HepG2 (cell line): ENCODE measurements at regions not wholly inside any gene's neighbourhood (a gene's known extent, or its start where the extent isn't known, plus 50 kb on each side); places are given as distances from the start of the nearest gene placed in this dataset.

Experiments used
- ATAC-seq: fragments of 200-7000 bp; cut with Tn5 transposase; 3 replicates; pipeline ENCODE4 v1.9.1; 2020; ENCODE audit warnings: mild to moderate bottlenecking, moderate library complexity
- BruUV-seq: library from RNA; stranded (reverse); fragments of 400-500 nt; replicated peaks from 2 replicates; lab custom pipeline; 2021; lab: Mats Ljungman, UMichigan
- CTCF ChIA-PET: fragments of 300-600 bp; formaldehyde crosslinking; extraction: SDS; loops from one replicate; lab custom pipeline; 2021; ENCODE audit warnings: low total read pairs, inconsistent platforms, low intra/inter-chr PET ratio; lab: Yijun Ruan, JAX
- POLR2A ChIA-PET: fragments of 350-600 bp; sonication (Branson Sonifier 250); formaldehyde crosslinking; loops from one replicate; lab custom pipeline; 2020; ENCODE audit warnings: antibody characterized with exemption, inconsistent platforms; lab: Yijun Ruan, JAX
- DNase-seq: peaks from one replicate; pipeline ENCODE4 v3.0.0-alpha.2; 2015; ENCODE audit warnings: low spot score
- FAIRE-seq: peaks from 3 replicates; lab custom pipeline; 2011; peaks lifted over from hg19 to GRCh38; lab: Jason Lieb, UNC
- H2AFZ ChIP-seq: one replicate; pipeline ENCODE4 v1.6.1; 2011; ENCODE audit warnings: low read length, inconsistent platforms
- H3K27ac ChIP-seq: fragments of 300-600 bp; 3 replicates; pipeline ENCODE4 v1.8.0; 2011; ENCODE audit warnings: mixed run types, mild to moderate bottlenecking, mixed read lengths, low read length, inconsistent platforms; ENCODE audit not compliant: insufficient read depth; ENCODE audit errors: extremely low read length
- H3K27me3 ChIP-seq, 2 experiments: fragments of 200-600 bp in 1 of 2; 2 replicates in 1 of 2; 3 replicates in 1 of 2; pipeline versions ENCODE4 v1.6.0 to v1.8.0; 2011; ENCODE audit warnings: low read length in 2 of 2, mild to moderate bottlenecking in 2 of 2, moderate library complexity in 2 of 2, inconsistent platforms in 1 of 2; ENCODE audit not compliant: insufficient read depth in 2 of 2, control insufficient read depth in 1 of 2
- H3K36me3 ChIP-seq, 2 experiments: fragments of 200-600 bp in 1 of 2; replicated peaks in 1 of 2; 2 replicates in 1 of 2; 3 replicates in 1 of 2; pipeline versions ENCODE4 v1.5.1 to v1.8.0; 2011; ENCODE audit warnings: low read length in 2 of 2, inconsistent platforms in 1 of 2; ENCODE audit not compliant: insufficient read depth in 2 of 2, control insufficient read depth in 1 of 2
- H3K4me1 ChIP-seq: 2 replicates; pipeline ENCODE4 v1.5.1; 2012; ENCODE audit warnings: low read length, inconsistent platforms; ENCODE audit not compliant: insufficient read depth
- H3K4me2 ChIP-seq: 2 replicates; pipeline ENCODE4 v1.6.0; 2011; ENCODE audit warnings: low read depth, low read length, inconsistent platforms
- H3K4me3 ChIP-seq, 3 experiments: fragments of 200-600 bp in 1 of 3; sonication (generic), shearing (Covaris generic) in 1 of 3; replicated peaks in 1 of 3; 2 replicates each; pipeline ENCODE4 v1.5.1; 2011 to 2016; ENCODE audit warnings: low read length in 3 of 3, inconsistent platforms in 2 of 3, low read depth in 2 of 3, mild to moderate bottlenecking in 2 of 3, control low read depth in 1 of 3, mixed read lengths in 1 of 3; ENCODE audit not compliant: insufficient read depth in 1 of 3
- H3K79me2 ChIP-seq: one replicate; pipeline ENCODE4 v1.6.1; 2011; ENCODE audit warnings: low read length, inconsistent platforms; ENCODE audit not compliant: insufficient read depth
- H3K9ac ChIP-seq: 2 replicates; pipeline ENCODE4 v1.6.0; 2011; ENCODE audit warnings: mild to moderate bottlenecking, low read depth, low read length, inconsistent platforms; ENCODE audit not compliant: insufficient read depth
- H3K9me3 ChIP-seq: 2 replicates; pipeline ENCODE4 v1.5.1; 2012; ENCODE audit warnings: mild to moderate bottlenecking, low read length
- H4K20me1 ChIP-seq: 2 replicates; pipeline ENCODE4 v1.6.0; 2011; ENCODE audit warnings: inconsistent platforms, mild to moderate bottlenecking, low read length, moderate library complexity; ENCODE audit not compliant: insufficient read depth
- FOXA1 ChIP-seq, 2 experiments: fragments of 450-650 bp in 1 of 2; sonication (generic) in 1 of 2; formaldehyde crosslinking in 1 of 2; IDR thresholded peaks; 2 replicates each; pipeline versions ENCODE4 v1.4.0 to v1.6.1; 2016 to 2020; ENCODE audit warnings: missing genetic modification reagents in 1 of 2
- KLF12 ChIP-seq: sonication (generic); formaldehyde crosslinking; IDR thresholded peaks from 2 replicates; pipeline ENCODE4 v1.4.0; 2020; ENCODE audit warnings: missing genetic modification reagents, borderline replicate concordance
- MAZ ChIP-seq, 2 experiments: sonication (generic) in 1 of 2; formaldehyde crosslinking in 1 of 2; IDR thresholded peaks; 2 replicates each; pipeline versions ENCODE4 v1.5.0 to v1.6.1; 2012 to 2020; ENCODE audit warnings: low read depth in 2 of 2, mild to moderate bottlenecking in 2 of 2, borderline replicate concordance in 1 of 2, improper control_type of control experiment in 1 of 2, low read length in 1 of 2, missing genetic modification reagents in 1 of 2, moderate library complexity in 1 of 2
- POLR2A ChIP-seq, 2 experiments: IDR thresholded peaks; 2 replicates each; pipeline ENCODE4 v1.6.1; 2011; ENCODE audit warnings: low read depth in 2 of 2, low read length in 2 of 2, mild to moderate bottlenecking in 1 of 2, moderate library complexity in 1 of 2; ENCODE audit not compliant: insufficient read depth in 1 of 2
- PRMT3 ChIP-seq: sonication (generic); formaldehyde crosslinking; IDR thresholded peaks from 2 replicates; pipeline ENCODE4 v1.8.1; 2022; ENCODE audit warnings: low read depth, mild to moderate bottlenecking, moderate library complexity, missing genetic modification reagents, borderline replicate concordance
- REST ChIP-seq, 2 experiments: IDR thresholded peaks; 2 replicates each; pipeline ENCODE4 v1.6.1; 2011 to 2012; ENCODE audit warnings: low read length in 2 of 2, borderline replicate concordance in 1 of 2, low read depth in 1 of 2, mild to moderate bottlenecking in 1 of 2, moderate library complexity in 1 of 2
- RNF2 ChIP-seq: fragments of 450-650 bp; conservative IDR thresholded peaks from 2 replicates; pipeline ENCODE4 v1.6.1; 2016; ENCODE audit warnings: low read depth
- RXRB ChIP-seq: IDR thresholded peaks from 2 replicates; pipeline ENCODE4 v1.6.1; 2016; ENCODE audit warnings: borderline replicate concordance, missing genetic modification reagents, missing compliant biosample characterization
- SMAD9 ChIP-seq: sonication (generic); formaldehyde crosslinking; IDR thresholded peaks from 2 replicates; pipeline ENCODE4 v1.5.1; 2020; ENCODE audit warnings: mild to moderate bottlenecking, missing genetic modification reagents
- ZNF567 ChIP-seq: sonication (generic); formaldehyde crosslinking; IDR thresholded peaks from 2 replicates; pipeline ENCODE4 v1.8.1; 2023; ENCODE audit warnings: mild to moderate bottlenecking, missing genetic modification reagents, borderline replicate concordance
- WGBS: methylation state at CpG from one replicate; pipeline ENCODE4 v1.1.6; 2017; ENCODE audit warnings: low lambda C conversion rate; 5-methylcytosine and 5-hydroxymethylcytosine counted together
- in situ Hi-C: cut with HindIII; loops from 2 replicates; pipeline ENCODE4 v1.10.0; 2017; ENCODE audit warnings: low pct_unique_long_range_greater_than_20kb; ENCODE audit not compliant: extremely low pct_ligation_motif_present
- intact Hi-C: fragments of 100-400 bp; cut with micrococcal nuclease; formaldehyde crosslinking; loops from one replicate; pipeline ENCODE4 v1.10.0; 2022; ENCODE audit not compliant: unreplicated experiment
- TF ChIP-seq, protein P1 (sequence below): sonication (generic); formaldehyde crosslinking; IDR thresholded peaks from 2 replicates; pipeline ENCODE4 v1.5.0; 2020; ENCODE audit warnings: mild to moderate bottlenecking, missing genetic modification reagents, borderline replicate concordance
- TF ChIP-seq, protein P2 (sequence below): sonication (generic); formaldehyde crosslinking; IDR thresholded peaks from 2 replicates; pipeline ENCODE4 v1.5.0; 2020; ENCODE audit warnings: missing genetic modification reagents

DNA sequence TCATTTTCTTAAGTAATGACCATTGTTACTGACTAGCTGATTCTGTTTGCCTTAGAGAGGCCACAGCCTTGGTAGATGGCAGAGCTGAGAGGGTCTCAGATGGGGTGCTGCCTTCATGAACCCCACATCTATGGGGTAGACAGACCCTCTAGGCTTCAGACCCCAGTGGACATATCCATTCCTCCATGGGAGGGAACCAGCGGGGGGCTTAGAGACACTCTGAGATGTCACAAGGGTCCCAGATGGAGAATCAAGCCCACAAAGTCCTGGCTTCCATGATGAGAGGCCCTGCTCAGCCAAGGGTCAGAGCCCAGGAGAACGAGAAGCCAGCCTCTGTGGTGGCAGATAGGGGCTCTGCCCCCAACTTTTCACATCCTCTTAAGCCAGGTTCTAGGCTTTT, 408.6 kb downstream of the TCERG1L start:
- BruUV-seq: no TSS peak
- no peak overlapping the region for H3K4me3 ChIP-seq
- ATAC-seq: no peak

GRCh38 chr10:130904676-130905075, 406.8 kb downstream of the TCERG1L start:
- CTCF ChIA-PET: no interaction called here
- no peak for ATAC-seq
- no peak for TF ChIP-seq RXRB (CRISPR knock-in tag)
- TF ChIP-seq, protein P1, sequence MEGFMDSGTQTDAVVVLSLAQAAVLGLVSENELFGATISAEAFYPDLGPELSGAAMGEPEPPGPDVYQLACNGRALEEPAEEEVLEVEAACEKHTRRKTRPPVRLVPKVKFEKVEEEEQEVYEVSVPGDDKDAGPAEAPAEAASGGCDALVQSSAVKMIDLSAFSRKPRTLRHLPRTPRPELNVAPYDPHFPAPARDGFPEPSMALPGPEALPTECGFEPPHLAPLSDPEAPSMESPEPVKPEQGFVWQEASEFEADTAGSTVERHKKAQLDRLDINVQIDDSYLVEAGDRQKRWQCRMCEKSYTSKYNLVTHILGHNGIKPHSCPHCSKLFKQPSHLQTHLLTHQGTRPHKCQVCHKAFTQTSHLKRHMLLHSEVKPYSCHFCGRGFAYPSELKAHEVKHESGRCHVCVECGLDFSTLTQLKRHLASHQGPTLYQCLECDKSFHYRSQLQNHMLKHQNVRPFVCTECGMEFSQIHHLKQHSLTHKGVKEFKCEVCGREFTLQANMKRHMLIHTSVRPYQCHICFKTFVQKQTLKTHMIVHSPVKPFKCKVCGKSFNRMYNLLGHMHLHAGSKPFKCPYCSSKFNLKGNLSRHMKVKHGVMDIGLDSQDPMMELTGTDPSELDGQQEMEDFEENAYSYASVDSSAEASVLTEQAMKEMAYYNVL: no peak
- TF ChIP-seq REST (IDR thresholded peaks at IDR 0.05; ENCODE audit: borderline replicate concordance in 1 of 2, low read depth in 1 of 2, low read length in 2 of 2): no peak
- TF ChIP-seq KLF12: no peak
- TF ChIP-seq MAZ (IDR thresholded peaks at IDR 0.05; ENCODE audit: borderline replicate concordance, low read depth, low read length): no peak
- no peak for TF ChIP-seq MAZ (CRISPR knock-in tag; IDR thresholded peaks at IDR 0.05; ENCODE audit: low read depth)
- TF ChIP-seq ZNF567 (CRISPR knock-in tag): no peak
- no peak for TF ChIP-seq RNF2

More for the DNA sequence above, 408.6 kb downstream of the TCERG1L start:
- in situ Hi-C loops (no loop called here), intact Hi-C loops (no loop called here)
- Histone ChIP-seq H4K20me1 (no peaks in the 10 kb centered on the region), H2AFZ (no peak overlapping the region), H3K36me3 (no peaks in the 10 kb centered on the region), H3K9me3 (no peaks in the 10 kb centered on the region), H3K27me3 (peaks cover 1 to 17% of the 10 kb centered on the region in 2 experiments; a peak in 1 of 5 replicates), H3K79me2 (no peaks in the 10 kb centered on the region), H3K4me1 (no peaks in the 10 kb centered on the region), H3K9ac (no peak overlapping the region), H3K4me2 (no peak overlapping the region), H3K27ac (no peak overlapping the region)
- DNase-seq (no peak), FAIRE-seq (no peak)
- ChIA-PET POLR2A (no interaction called here), CTCF (no interaction called here)
- TF ChIP-seq FOXA1 (IDR thresholded peaks at IDR 0.05) (no peak), FOXA1 (CRISPR knock-in tag; IDR thresholded peaks at IDR 0.05) (no peak), SMAD9 (CRISPR knock-in tag) (no peak), PRMT3 (CRISPR knock-in tag) (no peak), POLR2A (IDR thresholded peaks at IDR 0.05; ENCODE audit: insufficient read depth in 1 of 2, low read depth in 2 of 2, low read length in 2 of 2) (no peak)
- TF ChIP-seq, protein P2, sequence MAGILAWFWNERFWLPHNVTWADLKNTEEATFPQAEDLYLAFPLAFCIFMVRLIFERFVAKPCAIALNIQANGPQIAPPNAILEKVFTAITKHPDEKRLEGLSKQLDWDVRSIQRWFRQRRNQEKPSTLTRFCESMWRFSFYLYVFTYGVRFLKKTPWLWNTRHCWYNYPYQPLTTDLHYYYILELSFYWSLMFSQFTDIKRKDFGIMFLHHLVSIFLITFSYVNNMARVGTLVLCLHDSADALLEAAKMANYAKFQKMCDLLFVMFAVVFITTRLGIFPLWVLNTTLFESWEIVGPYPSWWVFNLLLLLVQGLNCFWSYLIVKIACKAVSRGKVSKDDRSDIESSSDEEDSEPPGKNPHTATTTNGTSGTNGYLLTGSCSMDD (CRISPR knock-in tag): no peak
- 0% methylated on average over 1 of the region's 2 CpGs for WGBS

More at GRCh38 chr10:130904676-130905075, 406.8 kb downstream of the TCERG1L start:
- Histone ChIP-seq H2AFZ (no peak overlapping the region), H3K9me3 (no peaks in the 10 kb centered on the region), H3K4me2 (no peak overlapping the region), H3K27ac (no peak overlapping the region), H3K4me3 (no peak overlapping the region), H3K79me2 (no peaks in the 10 kb centered on the region), H3K27me3 (peaks cover 1 to 11% of the 10 kb centered on the region in 2 experiments; a peak in 1 of 5 replicates), H3K4me1 (no peaks in the 10 kb centered on the region), H3K36me3 (no peaks in the 10 kb centered on the region), H4K20me1 (no peaks in the 10 kb centered on the region), H3K9ac (no peak overlapping the region)
- intact Hi-C loops (no loop called here), in situ Hi-C loops (no loop called here)
- no peak for DNase-seq
- 35% methylated on average over 3 of the region's 8 CpGs for WGBS
- no TSS peak for BruUV-seq
- FAIRE-seq: no peak
- POLR2A ChIA-PET: no interaction called here
